GM21526 (cell line): ENCODE measurements at regions not wholly inside any gene's neighbourhood (a gene's known extent, or its start where the extent isn't known, plus 50 kb on each side); places are given as distances from the start of the nearest gene placed in this dataset.

ENCODE experiments used
- ATAC-seq: cut with Tn5 transposase; IDR thresholded peaks from one replicate; pipeline ENCODE4 v1.9.1; 2021; ENCODE audit warnings: moderate library complexity; ENCODE audit not compliant: unreplicated experiment, low FRiP score

DNA sequence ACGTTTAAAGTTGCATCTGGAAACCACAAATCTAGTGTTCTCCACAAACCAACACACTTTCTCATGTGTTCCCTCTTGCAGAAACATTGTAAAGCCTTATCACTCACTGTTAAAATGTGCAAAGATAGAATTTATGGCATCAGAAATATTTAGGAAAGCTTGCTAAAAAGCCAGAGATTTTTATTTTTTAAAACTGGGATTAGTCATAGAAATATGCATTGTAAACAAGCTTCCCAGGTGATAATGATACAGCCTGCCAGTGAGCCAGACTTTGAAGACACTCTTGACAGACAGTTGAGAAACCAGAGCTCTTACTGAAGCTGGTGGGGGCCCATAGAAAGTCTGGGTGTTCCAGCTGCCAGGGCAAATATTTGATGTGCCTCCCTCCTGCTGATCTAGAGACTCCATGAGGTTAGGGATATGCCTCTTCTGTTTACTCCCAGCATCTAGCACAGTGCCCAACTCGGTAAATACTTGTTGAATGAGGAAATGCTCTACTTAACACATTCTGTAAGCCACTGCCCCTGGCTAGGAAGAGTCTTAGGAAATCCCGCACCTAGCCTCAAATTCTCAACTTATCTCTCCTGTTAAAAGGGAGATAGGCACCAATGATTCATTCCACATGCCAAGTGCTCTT is 179.0 kb upstream of the RASGEF1B start:
- no peak for ATAC-seq

DNA sequence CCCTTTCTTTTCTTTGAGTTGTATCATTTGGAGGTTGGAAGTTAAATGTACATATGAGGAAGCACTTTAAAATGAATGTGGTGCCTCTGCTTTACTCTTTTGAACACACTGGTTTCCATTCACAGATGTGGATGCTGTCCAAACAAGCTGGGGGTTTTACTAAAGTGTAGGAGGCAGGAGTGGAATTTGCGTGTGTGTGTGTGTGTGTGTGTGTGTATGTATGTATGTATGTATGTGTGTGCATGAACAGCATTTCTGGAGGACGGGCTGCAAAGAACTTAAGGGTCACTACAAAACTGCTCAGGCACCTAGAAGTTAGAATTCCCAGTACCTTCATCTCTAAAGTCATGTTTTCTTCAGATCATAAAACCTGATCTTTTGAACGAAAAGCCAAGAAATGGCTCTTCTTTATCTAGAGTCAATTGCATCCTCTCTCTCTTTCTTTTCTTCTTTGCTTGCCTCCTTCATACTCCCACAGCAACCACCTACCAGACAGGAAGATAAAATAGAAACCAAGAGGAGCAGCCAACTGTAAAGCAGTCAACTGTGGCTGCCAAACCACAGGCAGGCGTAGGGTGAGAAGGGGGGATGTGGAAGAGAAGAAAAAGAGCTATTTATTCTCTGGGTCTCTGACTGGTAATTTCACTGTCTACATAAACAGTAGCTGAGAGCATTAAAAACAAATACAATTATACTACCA is 177.0 kb upstream of the RASGEF1B start:
- peak; percentile 95 for ATAC-seq

DNA sequence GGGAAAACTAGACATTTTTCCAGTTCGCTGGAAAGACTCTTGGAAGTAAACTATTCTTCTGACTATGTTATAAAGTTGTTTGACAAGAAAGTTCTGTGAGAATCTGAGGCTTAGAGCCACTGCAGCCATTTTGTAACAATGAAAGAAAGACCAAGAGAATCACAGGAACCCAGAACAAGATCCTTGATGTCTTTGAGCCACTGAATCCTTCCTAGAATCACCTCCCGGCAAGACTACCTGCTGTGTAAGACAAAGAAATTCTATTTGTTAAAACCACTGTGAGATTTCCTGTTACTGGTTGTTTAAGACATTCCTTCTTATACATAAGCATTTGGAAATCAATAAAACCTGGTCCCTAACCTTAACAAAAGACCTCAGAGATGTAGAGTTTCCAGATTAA is 175.7 kb upstream of the RASGEF1B start:
- no peak for ATAC-seq

DNA sequence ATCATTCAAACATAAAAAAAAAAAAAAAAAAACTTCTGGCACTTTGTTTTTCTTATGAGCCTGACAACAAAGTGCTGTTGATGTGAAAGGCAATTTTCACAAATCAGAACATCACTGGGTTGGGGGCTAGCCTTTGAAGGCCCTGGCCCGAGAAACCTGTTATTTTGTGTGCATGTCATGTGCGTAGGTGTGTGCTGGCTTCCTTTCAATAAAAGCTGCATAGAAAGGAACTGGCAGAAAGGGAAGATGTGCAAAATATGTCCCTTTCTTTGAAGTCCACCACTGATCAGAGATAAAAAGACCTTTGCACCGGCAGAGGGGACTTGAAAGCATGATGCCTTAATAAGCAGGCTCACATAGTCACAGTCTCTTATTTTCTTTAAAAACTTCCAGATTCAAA is 170.8 kb upstream of the RASGEF1B start:
- ATAC-seq, result no peak

DNA sequence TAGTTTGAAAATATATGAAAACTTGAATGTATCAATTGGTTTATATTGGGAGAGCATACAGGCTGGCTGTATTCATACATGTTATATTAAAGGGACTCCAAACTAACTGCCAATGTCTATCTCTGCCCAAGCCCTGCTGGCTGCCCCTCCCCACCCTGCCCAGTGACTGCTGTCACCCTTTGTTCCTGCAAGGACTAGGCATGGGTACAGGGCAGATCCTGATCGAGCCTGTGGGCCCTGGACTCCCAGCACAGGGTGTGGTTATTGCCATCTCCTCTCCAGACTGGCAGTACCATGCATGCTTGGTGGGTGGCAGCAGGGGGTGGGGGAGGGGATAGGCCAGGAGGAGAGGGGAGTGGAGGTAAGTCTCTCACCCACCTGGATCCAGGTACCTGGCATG is 167.5 kb upstream of the RASGEF1B start:
- ATAC-seq, result no peak

DNA sequence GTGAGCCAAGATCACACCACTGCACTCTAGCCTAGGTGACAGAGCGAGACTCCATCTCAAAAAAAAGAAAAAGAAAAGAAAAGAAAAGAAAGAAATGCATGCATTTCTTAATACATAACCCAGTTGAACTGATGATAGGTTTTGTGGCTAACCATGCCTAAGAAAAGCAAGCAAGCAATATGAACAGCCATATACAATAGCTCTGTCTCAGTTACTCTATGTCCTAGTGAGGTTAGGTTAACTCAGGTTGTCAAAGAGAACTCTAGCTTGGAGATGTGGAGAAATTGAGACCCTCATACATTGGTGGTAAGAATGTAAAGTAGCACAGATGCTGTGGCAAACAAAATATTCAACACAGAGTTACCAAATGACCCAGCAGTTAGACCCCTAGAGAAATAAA is 167.0 kb upstream of the RASGEF1B start:
- ATAC-seq, result no peak

DNA sequence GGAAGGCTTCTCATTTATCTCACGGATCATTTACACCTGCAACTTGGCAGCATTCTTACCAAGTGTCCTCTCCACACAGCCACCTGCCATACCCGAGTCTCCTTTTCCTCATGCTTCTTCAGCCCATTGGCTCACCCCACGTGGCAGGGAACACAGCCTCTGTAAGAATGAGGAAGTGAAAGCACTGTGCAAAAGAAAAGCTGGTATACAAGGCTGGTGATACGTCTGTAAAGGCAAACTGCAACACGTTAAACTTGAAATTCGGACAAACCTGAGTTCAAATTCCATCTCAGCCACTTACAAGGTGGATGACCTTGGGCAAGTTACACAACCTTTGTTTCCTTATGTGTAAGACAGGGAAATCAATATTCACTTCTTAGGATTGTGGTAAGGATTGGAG is 164.0 kb upstream of the RASGEF1B start:
- ATAC-seq, result peak; percentile 95

DNA sequence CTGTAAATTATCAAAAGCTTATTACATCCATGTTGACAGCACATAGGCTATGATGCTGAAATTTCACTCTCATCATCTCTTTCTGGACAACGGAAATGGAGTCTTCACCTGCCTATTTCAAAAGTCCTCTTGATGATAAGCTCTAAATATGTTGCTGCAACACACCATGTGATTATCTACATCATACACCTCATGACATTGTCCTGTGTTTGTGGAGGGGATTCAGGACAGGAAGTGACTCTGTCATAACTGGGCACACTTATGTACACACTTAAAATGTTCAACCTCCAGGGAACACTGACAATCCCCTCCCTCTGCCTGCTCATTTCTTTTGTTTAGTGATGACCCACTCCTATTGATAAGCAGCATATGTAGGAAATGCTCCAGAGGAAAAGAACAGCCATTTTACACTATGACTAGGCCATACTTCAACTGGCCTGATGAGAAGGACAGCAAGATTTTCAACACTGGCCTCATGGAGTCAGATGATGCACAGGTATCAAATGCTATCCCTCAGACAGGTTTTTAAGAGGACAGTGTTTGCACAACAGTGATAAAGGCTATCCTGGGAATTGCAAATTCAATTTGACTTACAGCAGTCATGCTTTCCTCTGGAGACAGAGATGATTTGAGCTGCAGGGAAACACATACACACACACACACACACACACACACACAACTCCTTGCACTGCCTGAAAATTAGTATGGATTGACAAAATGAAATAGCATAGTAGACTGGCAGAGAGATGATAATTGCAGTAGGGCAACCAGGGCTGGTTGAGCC is 163.3 kb upstream of the RASGEF1B start:
- no peak for ATAC-seq

DNA sequence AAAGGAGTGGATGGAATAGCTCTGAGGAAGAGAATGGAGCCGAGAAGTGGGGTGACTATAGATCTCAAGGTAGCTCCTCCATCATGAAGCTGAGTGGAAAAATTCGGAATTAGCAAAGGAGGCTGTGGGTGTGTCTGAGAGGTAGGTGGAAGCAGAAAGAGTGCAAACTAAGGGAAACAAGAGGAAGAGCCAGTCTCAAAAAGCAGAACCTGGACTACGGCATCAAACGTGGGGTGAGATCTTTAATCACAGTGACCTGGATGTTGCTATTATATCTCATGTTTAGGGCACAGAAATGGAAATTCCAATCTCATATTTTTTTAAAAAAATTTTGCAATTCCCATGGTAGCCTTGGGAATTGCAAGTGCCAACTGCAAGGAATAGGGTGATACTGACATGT is 162.5 kb upstream of the RASGEF1B start:
- ATAC-seq, result no peak

DNA sequence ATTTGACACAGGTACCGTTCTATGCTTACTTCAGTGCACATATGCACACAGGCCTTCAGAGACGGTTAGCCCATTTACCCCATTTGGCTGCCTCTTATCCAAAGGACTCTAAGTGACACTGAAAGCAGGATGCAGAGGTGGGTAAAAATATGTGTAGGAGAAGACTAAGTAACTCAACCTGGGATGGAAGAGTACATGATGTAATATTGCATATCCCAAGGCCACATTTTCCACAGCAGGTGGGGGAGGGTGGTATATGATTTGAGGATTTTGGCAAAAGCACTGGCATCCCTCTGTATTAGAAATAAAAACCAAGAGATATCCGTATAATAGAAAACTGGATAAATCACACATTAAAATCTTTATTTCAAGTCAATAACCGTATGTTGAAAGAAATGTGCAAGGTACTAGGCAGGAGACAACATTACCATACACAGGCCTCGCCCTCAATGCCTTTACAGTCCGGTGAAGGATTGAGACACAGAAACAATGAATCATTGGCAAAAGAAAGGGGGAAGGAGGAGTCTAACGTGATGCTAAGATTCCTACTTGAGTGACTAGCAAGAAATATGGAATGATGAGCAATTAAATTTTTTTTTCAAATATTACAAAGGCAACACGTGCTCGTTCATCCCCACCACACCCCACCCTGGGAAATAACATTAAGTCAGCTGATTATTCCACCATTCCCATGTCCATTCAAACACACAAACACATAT is 161.0 kb upstream of the RASGEF1B start:
- ATAC-seq, result no peak

DNA sequence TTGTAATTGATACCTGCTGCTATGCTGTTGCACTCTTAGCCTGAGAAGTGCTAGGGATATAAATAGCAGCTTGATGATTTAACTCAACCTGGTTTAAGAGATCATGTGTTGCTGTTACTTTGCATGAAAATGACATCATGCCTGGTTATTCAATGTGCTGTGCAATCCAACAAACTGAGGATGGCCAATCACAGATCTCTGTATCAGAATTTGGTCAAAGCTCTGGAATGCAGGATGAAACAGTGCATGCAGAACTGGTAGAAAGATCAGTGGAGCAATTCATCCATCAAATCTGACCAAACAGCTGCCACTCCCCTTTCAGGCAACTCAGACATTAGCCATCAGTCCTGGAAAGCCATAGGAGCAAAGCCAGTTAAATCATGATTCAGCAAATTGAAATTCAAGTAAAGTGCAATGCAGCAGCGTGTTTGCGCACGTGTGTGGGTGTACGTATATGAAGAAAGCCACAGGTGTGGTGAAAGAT is 160.3 kb upstream of the RASGEF1B start:
- no peak for ATAC-seq

DNA sequence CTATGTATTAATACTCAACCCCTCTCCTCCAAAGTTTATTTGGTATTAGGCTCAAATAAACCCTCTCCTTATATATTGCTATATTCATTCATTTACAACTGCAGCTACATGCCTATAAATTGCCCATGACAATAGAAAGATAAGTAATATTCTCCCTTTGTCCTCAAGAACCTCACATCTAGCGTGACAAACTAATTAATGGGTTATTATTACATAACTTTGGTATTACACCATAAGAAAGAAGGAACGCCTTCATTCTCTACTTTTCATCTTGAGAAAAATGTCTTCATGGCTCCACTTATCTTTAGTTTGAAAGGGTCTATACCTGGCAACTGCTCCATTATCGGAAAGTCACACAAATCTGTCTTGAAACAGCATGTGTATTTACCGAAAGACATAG is 157.7 kb upstream of the RASGEF1B start:
- ATAC-seq, result no peak

DNA sequence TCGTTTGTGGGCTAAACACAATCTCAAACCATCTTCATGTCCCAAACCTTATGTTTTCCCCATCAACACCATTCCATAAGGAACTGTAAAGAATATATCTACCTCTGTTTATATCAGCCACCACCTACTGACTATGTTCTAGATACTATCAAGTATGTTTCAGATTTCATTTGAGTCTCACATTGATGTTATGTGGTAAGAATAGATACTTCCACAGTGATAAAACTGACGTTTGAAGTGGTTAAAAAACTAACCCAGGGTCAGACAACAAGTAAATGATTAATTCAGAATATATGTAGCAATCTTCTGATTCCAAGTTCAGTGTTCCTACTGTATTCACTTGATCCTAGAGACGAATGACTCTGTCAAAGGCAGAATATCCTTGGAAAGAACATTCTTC is 156.8 kb upstream of the RASGEF1B start:
- no peak for ATAC-seq

DNA sequence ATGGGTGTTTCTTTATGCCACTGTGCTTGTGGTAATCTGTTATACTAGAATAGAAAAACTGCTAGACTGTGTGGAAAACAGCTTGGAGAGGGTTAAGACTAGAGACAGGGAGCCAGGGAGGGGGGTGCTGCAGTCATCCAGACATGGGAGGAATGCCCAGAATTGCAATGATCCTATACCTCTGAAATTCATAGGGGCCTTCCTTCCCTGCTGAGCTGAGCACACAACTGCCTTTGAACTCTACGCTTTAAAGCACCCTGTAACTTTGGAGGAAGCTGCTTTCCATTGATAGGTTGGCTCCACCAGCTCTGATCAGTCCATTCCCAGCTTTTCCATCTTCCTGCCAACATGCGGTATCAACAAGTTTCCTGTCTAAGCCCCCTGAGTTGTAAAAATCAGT is 155.9 kb upstream of the RASGEF1B start:
- no peak for ATAC-seq

DNA sequence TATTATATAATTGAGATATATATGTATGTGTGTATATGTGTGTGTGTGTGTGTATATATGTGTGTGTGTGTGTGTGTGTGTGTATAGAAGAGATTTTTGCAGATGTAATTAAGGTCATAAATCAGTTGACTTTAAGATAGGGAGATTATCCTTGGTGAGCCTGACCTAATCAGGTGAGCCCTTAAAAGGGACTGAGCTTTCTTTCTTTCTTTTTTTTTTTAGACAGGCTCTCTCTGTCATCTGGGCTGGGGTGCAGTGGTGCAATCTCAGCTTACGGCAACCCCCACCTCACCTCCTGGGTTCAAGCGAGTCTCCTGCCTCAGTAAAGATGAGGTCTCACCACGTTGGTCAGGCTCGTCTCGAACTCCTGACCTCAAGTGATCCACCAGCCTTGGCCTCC is 155.1 kb upstream of the RASGEF1B start:
- ATAC-seq, result no peak

DNA sequence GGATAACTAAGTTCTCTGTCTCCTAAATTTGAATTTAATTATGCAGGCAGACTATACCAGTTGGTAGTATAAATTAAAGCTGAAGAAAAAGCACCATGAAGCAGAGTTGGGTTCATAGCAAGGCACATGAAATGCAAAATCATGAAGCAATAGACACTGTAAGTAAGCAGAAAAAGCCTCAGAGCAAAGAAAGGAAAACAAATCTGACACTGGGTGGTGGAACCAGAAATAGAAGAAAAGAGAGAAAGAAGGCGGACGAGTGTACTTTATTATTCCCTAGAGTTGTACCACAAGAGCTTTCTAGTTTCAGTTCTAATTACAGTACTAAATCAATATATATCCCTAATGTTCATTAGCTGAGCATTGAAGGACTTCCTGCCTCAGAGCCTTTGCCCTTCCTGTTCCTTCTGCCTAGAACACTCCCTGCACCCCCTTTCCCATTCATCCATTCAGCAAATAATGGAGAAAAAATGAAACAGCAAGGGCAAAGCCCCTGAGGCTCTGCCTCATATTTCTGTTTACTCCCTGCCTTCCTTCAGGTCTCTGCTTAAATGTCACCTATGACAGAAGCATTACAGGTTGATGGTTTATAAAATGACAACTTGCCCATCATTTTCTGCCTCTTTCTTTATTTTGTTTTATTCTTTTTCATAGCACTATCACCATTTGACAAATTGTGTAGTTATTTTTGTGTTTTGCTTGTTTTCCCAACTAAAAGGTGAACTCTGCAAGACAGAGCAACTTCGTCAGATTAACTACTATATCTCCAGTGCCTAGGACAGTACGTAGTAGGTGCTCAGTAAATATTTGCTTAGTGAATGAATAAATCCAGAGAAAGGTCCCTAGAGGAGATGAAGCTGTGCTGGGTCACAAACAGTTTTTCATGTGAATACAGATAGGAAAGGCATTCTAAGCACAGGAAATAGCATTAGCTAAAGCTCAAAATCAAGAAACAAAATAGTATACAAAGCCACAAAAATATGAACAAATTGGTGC is 154.0 kb upstream of the RASGEF1B start:
- ATAC-seq, result no peak

DNA sequence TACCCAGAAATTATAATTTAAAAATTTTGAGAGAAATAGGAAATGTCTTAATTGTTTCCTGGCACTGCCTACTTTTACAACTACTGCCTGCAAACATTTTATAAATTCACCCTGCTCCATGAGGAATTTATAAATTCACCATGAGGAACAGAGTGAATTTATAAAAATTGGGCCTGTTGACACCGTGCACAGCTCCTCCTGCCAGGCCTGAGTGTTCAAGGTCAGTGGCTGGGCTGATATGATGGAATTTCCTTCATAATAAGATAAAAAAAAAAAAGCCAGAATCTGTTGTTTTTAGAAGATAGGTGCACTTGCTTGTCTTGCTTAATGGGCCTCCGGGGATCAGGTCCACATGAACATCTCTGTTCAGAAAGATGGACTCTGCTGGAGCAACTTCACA is 151.7 kb upstream of the RASGEF1B start:
- no peak for ATAC-seq

DNA sequence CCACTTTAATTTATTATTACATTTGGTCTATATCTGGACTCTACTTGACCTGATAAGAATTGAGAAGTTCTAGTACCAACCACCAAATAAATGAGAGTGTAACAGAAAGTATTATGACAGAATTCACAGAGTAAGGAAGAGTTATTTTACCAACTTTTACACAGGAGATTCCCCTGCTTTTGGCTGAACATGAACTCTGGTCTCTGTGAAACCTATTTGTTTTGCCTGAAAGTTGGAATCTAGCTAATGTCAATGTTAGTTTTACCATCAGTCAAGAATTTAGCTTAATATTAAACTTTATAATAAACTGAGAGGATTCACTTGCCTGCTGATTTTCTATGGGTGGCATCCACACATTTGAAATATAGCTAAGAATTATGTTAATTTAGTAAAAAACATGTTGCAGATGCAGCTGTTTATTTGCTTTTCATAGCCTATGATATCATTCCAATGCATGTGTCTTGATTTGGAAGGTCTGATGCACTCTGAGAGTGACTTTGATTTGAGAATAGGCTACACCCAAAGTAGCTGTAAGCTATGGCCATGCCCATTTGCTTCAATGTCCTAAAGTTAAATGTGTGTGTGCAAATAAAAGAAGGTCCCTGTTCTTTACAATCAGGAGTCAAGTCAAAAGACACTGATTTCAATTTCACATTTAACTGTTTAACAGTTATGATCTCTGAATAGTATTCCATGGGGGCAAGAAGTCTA is 150.9 kb upstream of the RASGEF1B start:
- ATAC-seq, result no peak

DNA sequence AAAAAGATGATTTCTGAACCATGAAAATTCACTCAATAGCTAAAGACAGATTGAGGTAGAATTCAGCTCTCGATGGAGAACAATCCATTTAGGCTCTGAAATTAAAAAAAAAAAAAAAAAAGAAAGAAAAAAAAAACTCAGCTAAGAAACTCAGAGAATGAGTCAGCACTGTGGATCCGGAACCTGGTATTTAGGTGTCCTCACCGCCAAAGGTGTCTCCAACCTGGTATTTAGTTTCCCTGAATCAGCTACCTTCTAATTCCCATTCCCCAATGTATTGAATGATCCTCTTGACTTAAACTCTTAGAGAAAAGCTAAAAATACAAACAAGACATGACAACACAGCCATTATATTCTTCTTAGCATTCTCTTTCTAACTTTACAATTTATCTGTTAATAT is 150.3 kb upstream of the RASGEF1B start:
- ATAC-seq, result no peak
